HEK293 (cell line): ENCODE measurements at regions not wholly inside any gene's neighbourhood (a gene's known extent, or its start where the extent isn't known, plus 50 kb on each side); places are given as distances from the start of the nearest gene placed in this dataset.

Experiments
- BCL6B ChIP-seq: fragments of 450-650 bp; formaldehyde crosslinking; IDR thresholded peaks from 2 replicates; pipeline ENCODE4 v1.5.1; 2017; ENCODE audit warnings: missing biosample characterization, missing genetic modification characterization
- CTCF ChIP-seq: fragments of 450-650 bp; formaldehyde crosslinking; IDR thresholded peaks from 2 replicates; pipeline ENCODE4 v1.5.1; 2016; ENCODE audit warnings: missing biosample characterization, missing genetic modification characterization
- PBX3 ChIP-seq: sonication (generic); formaldehyde crosslinking; IDR thresholded peaks from 2 replicates; pipeline ENCODE4 v1.8.1; 2022; ENCODE audit warnings: mild to moderate bottlenecking, moderate library complexity, missing genetic modification reagents
- SP2 ChIP-seq: fragments of 450-650 bp; formaldehyde crosslinking; IDR thresholded peaks from 2 replicates; pipeline ENCODE4 v1.5.1; 2016; ENCODE audit warnings: missing biosample characterization, missing genetic modification characterization
- ZIC2 ChIP-seq: fragments of 450-650 bp; formaldehyde crosslinking; IDR thresholded peaks from 2 replicates; pipeline ENCODE4 v1.5.1; 2016; ENCODE audit warnings: missing biosample characterization, missing genetic modification characterization
- ZNF274 ChIP-seq, 2 experiments: fragments of 200-500 bp in 1 of 2; fragments of 450-650 bp in 1 of 2; sonication (Bioruptor generic) in 1 of 2; formaldehyde crosslinking in 1 of 2; IDR thresholded peaks; 2 replicates each; pipeline versions ENCODE4 v1.5.1 to v1.6.1; 2014 to 2016; ENCODE audit warnings: borderline replicate concordance in 1 of 2, inconsistent platforms in 1 of 2, low read length in 1 of 2, missing biosample characterization in 1 of 2, missing genetic modification characterization in 1 of 2
- ZNF311 ChIP-seq: fragments of 450-650 bp; formaldehyde crosslinking; IDR thresholded peaks from 2 replicates; pipeline ENCODE4 v1.5.1; 2017; ENCODE audit warnings: missing biosample characterization, missing genetic modification characterization, borderline replicate concordance
- ZNF366 ChIP-seq: fragments of 450-650 bp; formaldehyde crosslinking; conservative IDR thresholded peaks from 2 replicates; pipeline ENCODE4 v1.5.1; 2016; ENCODE audit warnings: missing biosample characterization, missing genetic modification characterization
- ZNF416 ChIP-seq: fragments of 450-650 bp; formaldehyde crosslinking; IDR thresholded peaks from 2 replicates; pipeline ENCODE4 v1.5.1; 2016; ENCODE audit warnings: missing biosample characterization, missing genetic modification characterization
- ZNF544 ChIP-seq: fragments of 450-650 bp; formaldehyde crosslinking; IDR thresholded peaks from 2 replicates; pipeline ENCODE4 v1.5.0; 2017; ENCODE audit warnings: missing biosample characterization, missing genetic modification characterization
- ZNF791 ChIP-seq: fragments of 450-650 bp; formaldehyde crosslinking; IDR thresholded peaks from 2 replicates; pipeline ENCODE4 v1.5.1; 2016; ENCODE audit warnings: missing biosample characterization, missing genetic modification characterization
- TF ChIP-seq, protein P1 (sequence below): fragments of 450-650 bp; formaldehyde crosslinking; IDR thresholded peaks from 2 replicates; pipeline ENCODE4 v1.5.1; 2016; ENCODE audit warnings: missing biosample characterization, missing genetic modification characterization, low read depth
- TF ChIP-seq, protein P2 (sequence below): fragments of 450-650 bp; formaldehyde crosslinking; IDR thresholded peaks from 2 replicates; pipeline ENCODE4 v1.5.1; 2016; ENCODE audit warnings: missing biosample characterization, missing genetic modification characterization
- TF ChIP-seq, protein P3 (sequence below): fragments of 450-650 bp; IDR thresholded peaks from 2 replicates; pipeline ENCODE4 v1.5.1; 2018; ENCODE audit warnings: missing biosample characterization, missing genetic modification characterization

- no peak for TF ChIP-seq ZNF791 (tag by site-specific recombination)
- TF ChIP-seq, protein P1, sequence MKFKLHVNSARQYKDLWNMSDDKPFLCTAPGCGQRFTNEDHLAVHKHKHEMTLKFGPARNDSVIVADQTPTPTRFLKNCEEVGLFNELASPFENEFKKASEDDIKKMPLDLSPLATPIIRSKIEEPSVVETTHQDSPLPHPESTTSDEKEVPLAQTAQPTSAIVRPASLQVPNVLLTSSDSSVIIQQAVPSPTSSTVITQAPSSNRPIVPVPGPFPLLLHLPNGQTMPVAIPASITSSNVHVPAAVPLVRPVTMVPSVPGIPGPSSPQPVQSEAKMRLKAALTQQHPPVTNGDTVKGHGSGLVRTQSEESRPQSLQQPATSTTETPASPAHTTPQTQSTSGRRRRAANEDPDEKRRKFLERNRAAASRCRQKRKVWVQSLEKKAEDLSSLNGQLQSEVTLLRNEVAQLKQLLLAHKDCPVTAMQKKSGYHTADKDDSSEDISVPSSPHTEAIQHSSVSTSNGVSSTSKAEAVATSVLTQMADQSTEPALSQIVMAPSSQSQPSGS (tag by site-specific recombination) = no peak
- no peak for TF ChIP-seq ZNF311 (tag by site-specific recombination)
- TF ChIP-seq BCL6B = no peak
- no peak for TF ChIP-seq CTCF (tag by site-specific recombination)
- TF ChIP-seq ZNF416 (tag by site-specific recombination) = no peak
- TF ChIP-seq, protein P2, sequence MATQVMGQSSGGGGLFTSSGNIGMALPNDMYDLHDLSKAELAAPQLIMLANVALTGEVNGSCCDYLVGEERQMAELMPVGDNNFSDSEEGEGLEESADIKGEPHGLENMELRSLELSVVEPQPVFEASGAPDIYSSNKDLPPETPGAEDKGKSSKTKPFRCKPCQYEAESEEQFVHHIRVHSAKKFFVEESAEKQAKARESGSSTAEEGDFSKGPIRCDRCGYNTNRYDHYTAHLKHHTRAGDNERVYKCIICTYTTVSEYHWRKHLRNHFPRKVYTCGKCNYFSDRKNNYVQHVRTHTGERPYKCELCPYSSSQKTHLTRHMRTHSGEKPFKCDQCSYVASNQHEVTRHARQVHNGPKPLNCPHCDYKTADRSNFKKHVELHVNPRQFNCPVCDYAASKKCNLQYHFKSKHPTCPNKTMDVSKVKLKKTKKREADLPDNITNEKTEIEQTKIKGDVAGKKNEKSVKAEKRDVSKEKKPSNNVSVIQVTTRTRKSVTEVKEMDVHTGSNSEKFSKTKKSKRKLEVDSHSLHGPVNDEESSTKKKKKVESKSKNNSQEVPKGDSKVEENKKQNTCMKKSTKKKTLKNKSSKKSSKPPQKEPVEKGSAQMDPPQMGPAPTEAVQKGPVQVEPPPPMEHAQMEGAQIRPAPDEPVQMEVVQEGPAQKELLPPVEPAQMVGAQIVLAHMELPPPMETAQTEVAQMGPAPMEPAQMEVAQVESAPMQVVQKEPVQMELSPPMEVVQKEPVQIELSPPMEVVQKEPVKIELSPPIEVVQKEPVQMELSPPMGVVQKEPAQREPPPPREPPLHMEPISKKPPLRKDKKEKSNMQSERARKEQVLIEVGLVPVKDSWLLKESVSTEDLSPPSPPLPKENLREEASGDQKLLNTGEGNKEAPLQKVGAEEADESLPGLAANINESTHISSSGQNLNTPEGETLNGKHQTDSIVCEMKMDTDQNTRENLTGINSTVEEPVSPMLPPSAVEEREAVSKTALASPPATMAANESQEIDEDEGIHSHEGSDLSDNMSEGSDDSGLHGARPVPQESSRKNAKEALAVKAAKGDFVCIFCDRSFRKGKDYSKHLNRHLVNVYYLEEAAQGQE (tag by site-specific recombination) = no peak
- no peak for TF ChIP-seq ZNF544 (tag by site-specific recombination)
- TF ChIP-seq ZNF274 (IDR thresholded peaks at IDR 0.05; ENCODE audit: low read length) = no peak
- TF ChIP-seq ZNF274 (tag by site-specific recombination; IDR thresholded peaks at IDR 0.05; ENCODE audit: borderline replicate concordance) = no peak
- no peak for TF ChIP-seq ZIC2 (tag by site-specific recombination)
- TF ChIP-seq, protein P3, sequence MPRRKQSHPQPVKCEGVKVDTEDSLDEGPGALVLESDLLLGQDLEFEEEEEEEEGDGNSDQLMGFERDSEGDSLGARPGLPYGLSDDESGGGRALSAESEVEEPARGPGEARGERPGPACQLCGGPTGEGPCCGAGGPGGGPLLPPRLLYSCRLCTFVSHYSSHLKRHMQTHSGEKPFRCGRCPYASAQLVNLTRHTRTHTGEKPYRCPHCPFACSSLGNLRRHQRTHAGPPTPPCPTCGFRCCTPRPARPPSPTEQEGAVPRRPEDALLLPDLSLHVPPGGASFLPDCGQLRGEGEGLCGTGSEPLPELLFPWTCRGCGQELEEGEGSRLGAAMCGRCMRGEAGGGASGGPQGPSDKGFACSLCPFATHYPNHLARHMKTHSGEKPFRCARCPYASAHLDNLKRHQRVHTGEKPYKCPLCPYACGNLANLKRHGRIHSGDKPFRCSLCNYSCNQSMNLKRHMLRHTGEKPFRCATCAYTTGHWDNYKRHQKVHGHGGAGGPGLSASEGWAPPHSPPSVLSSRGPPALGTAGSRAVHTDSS (tag by site-specific recombination) = no peak
- TF ChIP-seq ZNF366 (tag by site-specific recombination) = no peak
- TF ChIP-seq SP2 (tag by site-specific recombination) = no peak
- TF ChIP-seq PBX3 (CRISPR knock-in tag) = no peak
Observed at GRCh38 chr6:92559611-92560010, 859.7 kb downstream of the EPHA7 start.
